ENCODE measurements at regions not wholly inside any gene's neighbourhood (a gene's known extent, or its start where the extent isn't known, plus 50 kb on each side); places are given as distances from the start of the nearest gene placed in this dataset.

- H3K4me3 ChIP-seq (ENCODE audit: extremely low read depth in 1 of 4, insufficient read depth in 2 of 4, low read depth in 3 of 4, low read length in 4 of 4) = no peak overlapping the region
- H3K79me1 ChIP-seq (ENCODE audit: low read depth, low read length) = no peaks in the 10 kb centered on the region
- DNase-seq (ENCODE audit: low read depth in 1 of 2, low spot score in 2 of 2) (no peak), FAIRE-seq (no peak)
- no peak overlapping the region for H3K9ac ChIP-seq (replicated peaks in 1 of 4; ENCODE audit: extremely low read depth in 1 of 4, low read depth in 3 of 4, low read length in 3 of 4)
- no peak overlapping the region for H4K91ac ChIP-seq (replicated peaks; ENCODE audit: insufficient read length, low read length)
- H3K27ac ChIP-seq (ENCODE audit: low read depth, low read length) = no peak overlapping the region
- no peak overlapping the region for H2BK120ac ChIP-seq (replicated peaks; ENCODE audit: low read depth, low read length)
- CTCF ChIA-PET (ENCODE audit: partially characterized antibody) = no interaction called here
- WGBS, 2 experiments (ENCODE audit: extremely low coverage in 1 of 2, insufficient coverage in 1 of 2, insufficient read length in 1 of 2, insufficient replicate concordance in 2 of 2, low coverage in 1 of 2, low lambda C conversion rate in 2 of 2, missing lambda C conversion rate in 1 of 2) = 96% methylated on average over 2 of the region's 2 CpGs; no CpG with 5 or more reads in 1 of the 2 experiments
- H2BK12ac ChIP-seq (ENCODE audit: low read depth, low read length) = no peak overlapping the region
- H3K23me2 ChIP-seq (ENCODE audit: low read depth, low read length) = no peaks in the 10 kb centered on the region
- H3K18ac ChIP-seq (ENCODE audit: extremely low read depth, low read length) = no peak overlapping the region
- H3K23ac ChIP-seq (ENCODE audit: insufficient read length) = no peak overlapping the region
- no peak overlapping the region for H4K8ac ChIP-seq (ENCODE audit: extremely low read depth, insufficient read depth, low read length)
- H3K14ac ChIP-seq (ENCODE audit: insufficient read length) = no peak overlapping the region
- no peak overlapping the region for H2BK5ac ChIP-seq (ENCODE audit: low read depth, low read length)
- H3K36me3 ChIP-seq (ENCODE audit: control insufficient read depth in 2 of 4, insufficient read depth in 4 of 4, low read length in 3 of 4) = no peaks in the 10 kb centered on the region
- no peak overlapping the region for H3K4me2 ChIP-seq (ENCODE audit: insufficient read depth in 1 of 2, low read depth in 2 of 2, low read length in 2 of 2)
- H3K79me2 ChIP-seq (ENCODE audit: control insufficient read depth in 1 of 2, insufficient read depth in 2 of 2, low read length in 2 of 2) = no peaks in the 10 kb centered on the region
- H4K20me1 ChIP-seq (replicated peaks in 1 of 2; ENCODE audit: control insufficient read depth in 1 of 2, insufficient read depth in 2 of 2, low read length in 2 of 2) = no peaks in the 10 kb centered on the region
- no peaks in the 10 kb centered on the region; a peak in 1 of 4 replicates for H3K9me3 ChIP-seq (ENCODE audit: insufficient read depth in 2 of 2, low read depth in 1 of 2, low read length in 1 of 2)
- H2AFZ ChIP-seq (ENCODE audit: low read length) = no peak overlapping the region
- no peak overlapping the region for H3K56ac ChIP-seq (replicated peaks; ENCODE audit: insufficient read length, low read depth, low read length)
- H2BK15ac ChIP-seq (ENCODE audit: low read length) = no peak overlapping the region
- H3K4ac ChIP-seq (replicated peaks; ENCODE audit: insufficient read length, low read depth, low read length) = no peak overlapping the region
- H2AK5ac ChIP-seq (ENCODE audit: low read depth, low read length) = no peak overlapping the region
- H3K4me1 ChIP-seq (replicated peaks in 1 of 4; ENCODE audit: control insufficient read depth in 3 of 4, insufficient read depth in 4 of 4, low read length in 3 of 4) = no peaks in the 10 kb centered on the region
- no peaks in the 10 kb centered on the region for H3K27me3 ChIP-seq (replicated peaks in 1 of 4; ENCODE audit: control insufficient read depth in 3 of 4, extremely low read depth in 1 of 4, insufficient read depth in 3 of 4, low read length in 3 of 4)
- H2BK20ac ChIP-seq (ENCODE audit: low read length) = no peak overlapping the region
- no peak overlapping the region for H4K5ac ChIP-seq (ENCODE audit: insufficient read length, low read depth, low read length)
- POLR2A ChIA-PET (ENCODE audit: partially characterized antibody) = no interaction called here
- no peak for TF ChIP-seq USF2 (IDR thresholded peaks at IDR 0.05; ENCODE audit: low read length)
- TF ChIP-seq KDM5A (IDR thresholded peaks at IDR 0.05; ENCODE audit: low read length) = no peak
- TF ChIP-seq CREB1 (IDR thresholded peaks at IDR 0.05) = no peak
- no peak for TF ChIP-seq SIX5 (IDR thresholded peaks at IDR 0.05; ENCODE audit: low read depth, low read length)
- no peak for TF ChIP-seq EGR1 (IDR thresholded peaks at IDR 0.05; ENCODE audit: borderline replicate concordance, low read depth, low read length)
- no peak for TF ChIP-seq TEAD4 (IDR thresholded peaks at IDR 0.05; ENCODE audit: low read depth, low read length)
- no peak for TF ChIP-seq SIN3A (conservative IDR thresholded peaks at IDR 0.05 in 1 of 2, IDR thresholded peaks at IDR 0.05 in 1 of 2; ENCODE audit: low read depth in 1 of 2, low read length in 2 of 2)
- TF ChIP-seq YY1 (IDR thresholded peaks at IDR 0.05; ENCODE audit: low read depth, low read length) = no peak
- no peak for TF ChIP-seq PHF8 (conservative IDR thresholded peaks at IDR 0.05; ENCODE audit: low read depth, low read length)
- TF ChIP-seq CBX8 (IDR thresholded peaks at IDR 0.05; ENCODE audit: borderline replicate concordance, low read depth, low read length) = no peak
- TF ChIP-seq MAFK (IDR thresholded peaks at IDR 0.05; ENCODE audit: low read depth, low read length) = no peak
- no peak for TF ChIP-seq HDAC2 (IDR thresholded peaks at IDR 0.05; ENCODE audit: borderline replicate concordance in 1 of 2, low read depth in 2 of 2, low read length in 2 of 2)
- TF ChIP-seq TAF7 (optimal IDR thresholded peaks at IDR 0.05; ENCODE audit: borderline replicate concordance, low read depth, low read length) = no peak
- no peak for TF ChIP-seq GTF2F1 (IDR thresholded peaks at IDR 0.05; ENCODE audit: borderline replicate concordance, low read depth, low read length)
Observed at GRCh38 chr7:17042211-17042610, 160.4 kb upstream of the AGR3 start.
